ENCODE measurements at regions not wholly inside any gene's neighbourhood (a gene's known extent, or its start where the extent isn't known, plus 50 kb on each side); places are given as distances from the start of the nearest gene placed in this dataset.

DNA sequence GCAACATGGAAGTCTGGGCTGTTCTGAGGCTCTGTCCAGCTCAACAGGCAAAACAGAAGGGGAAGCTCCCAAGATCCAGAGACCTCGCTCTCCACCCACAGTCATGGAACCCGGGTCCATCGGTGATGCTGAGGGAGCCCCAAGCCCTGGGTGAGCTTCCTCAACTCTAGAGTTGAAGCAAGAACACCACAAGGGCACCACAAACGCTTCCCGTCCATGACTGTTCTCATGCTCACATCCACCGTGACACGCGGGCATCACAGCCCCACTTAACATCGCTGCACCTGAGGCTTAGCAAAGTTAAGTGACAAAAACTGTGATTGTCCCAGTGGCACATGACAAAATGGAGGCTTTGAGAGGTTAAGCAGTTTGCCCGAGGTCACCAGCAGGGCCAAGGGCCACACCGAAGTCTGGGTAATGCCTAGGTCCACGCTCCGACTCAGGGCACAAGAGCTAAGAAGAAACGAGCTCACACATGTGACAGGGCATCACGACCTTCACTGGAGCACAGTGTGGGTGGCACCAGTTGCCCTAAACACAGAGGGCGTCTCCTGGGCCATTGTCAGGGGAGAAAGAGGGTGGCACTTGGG lies 110.6 kb downstream of the OAT start:
- TF ChIP-seq, protein P1, sequence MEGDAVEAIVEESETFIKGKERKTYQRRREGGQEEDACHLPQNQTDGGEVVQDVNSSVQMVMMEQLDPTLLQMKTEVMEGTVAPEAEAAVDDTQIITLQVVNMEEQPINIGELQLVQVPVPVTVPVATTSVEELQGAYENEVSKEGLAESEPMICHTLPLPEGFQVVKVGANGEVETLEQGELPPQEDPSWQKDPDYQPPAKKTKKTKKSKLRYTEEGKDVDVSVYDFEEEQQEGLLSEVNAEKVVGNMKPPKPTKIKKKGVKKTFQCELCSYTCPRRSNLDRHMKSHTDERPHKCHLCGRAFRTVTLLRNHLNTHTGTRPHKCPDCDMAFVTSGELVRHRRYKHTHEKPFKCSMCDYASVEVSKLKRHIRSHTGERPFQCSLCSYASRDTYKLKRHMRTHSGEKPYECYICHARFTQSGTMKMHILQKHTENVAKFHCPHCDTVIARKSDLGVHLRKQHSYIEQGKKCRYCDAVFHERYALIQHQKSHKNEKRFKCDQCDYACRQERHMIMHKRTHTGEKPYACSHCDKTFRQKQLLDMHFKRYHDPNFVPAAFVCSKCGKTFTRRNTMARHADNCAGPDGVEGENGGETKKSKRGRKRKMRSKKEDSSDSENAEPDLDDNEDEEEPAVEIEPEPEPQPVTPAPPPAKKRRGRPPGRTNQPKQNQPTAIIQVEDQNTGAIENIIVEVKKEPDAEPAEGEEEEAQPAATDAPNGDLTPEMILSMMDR (IDR thresholded peaks at IDR 0.05; ENCODE audit: insufficient read depth, low read length, poor library complexity, severe bottlenecking) = no peak
- Histone ChIP-seq H3K36me3 (ENCODE audit: control insufficient read depth, insufficient read depth, low read length) (no peaks in the 10 kb centered on the region), H3K4me3 (ENCODE audit: low read depth, low read length) (no peak overlapping the region), H3K27me3 (ENCODE audit: control insufficient read depth, insufficient read depth, low read length) (no peaks in the 10 kb centered on the region)
- no peak for DNase-seq (ENCODE audit: low read depth)

DNA sequence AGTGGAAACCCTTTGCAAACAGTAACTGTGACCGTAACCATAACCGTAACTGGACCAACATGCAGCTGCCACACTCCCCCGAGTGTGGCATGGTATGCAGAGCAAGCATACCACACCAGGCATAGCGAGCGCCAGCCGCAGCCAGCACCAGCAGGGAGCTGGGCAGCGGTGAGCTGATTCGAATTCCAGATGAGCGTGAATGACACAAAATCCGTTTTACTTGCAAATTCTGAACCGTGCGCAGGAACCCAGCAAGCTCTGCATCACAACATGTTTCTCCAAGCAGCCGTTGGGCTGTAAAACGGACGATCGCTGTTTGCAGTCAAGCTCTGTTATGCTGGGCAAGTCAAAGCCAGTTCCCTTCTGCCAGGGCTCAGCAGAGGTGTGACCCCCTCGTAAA lies 111.1 kb downstream of the OAT start:
- DNase-seq (ENCODE audit: low read depth) = no peak
- H3K4me3 ChIP-seq (ENCODE audit: low read depth, low read length) = no peak overlapping the region
- H3K27me3 ChIP-seq (ENCODE audit: control insufficient read depth, insufficient read depth, low read length) = no peaks in the 10 kb centered on the region
- TF ChIP-seq, protein P1 (IDR thresholded peaks at IDR 0.05; ENCODE audit: insufficient read depth, low read length, poor library complexity, severe bottlenecking) = no peak
- H3K36me3 ChIP-seq (ENCODE audit: control insufficient read depth, insufficient read depth, low read length) = no peaks in the 10 kb centered on the region

- TF ChIP-seq, protein P1 (IDR thresholded peaks at IDR 0.05; ENCODE audit: insufficient read depth, low read length, poor library complexity, severe bottlenecking) = no peak
- no peaks in the 10 kb centered on the region for H3K36me3 ChIP-seq (ENCODE audit: control insufficient read depth, insufficient read depth, low read length)
- DNase-seq (ENCODE audit: low read depth) = peak; percentile 98
- H3K27me3 ChIP-seq (ENCODE audit: control insufficient read depth, insufficient read depth, low read length) = no peaks in the 10 kb centered on the region
- H3K4me3 ChIP-seq (ENCODE audit: low read depth, low read length) = no peak overlapping the region
These were observed 111.8 kb downstream of the OAT start for GRCh38 chr10:124306922-124307371.

GRCh38 chr10:124306520-124306919 lies 112.2 kb downstream of the OAT start:
- DNase-seq (ENCODE audit: low read depth) = no peak
- no peaks in the 10 kb centered on the region for H3K36me3 ChIP-seq (ENCODE audit: control insufficient read depth, insufficient read depth, low read length)
- TF ChIP-seq, protein P1 (IDR thresholded peaks at IDR 0.05; ENCODE audit: insufficient read depth, low read length, poor library complexity, severe bottlenecking) = no peak
- H3K4me3 ChIP-seq (ENCODE audit: low read depth, low read length) = no peak overlapping the region
- no peaks in the 10 kb centered on the region for H3K27me3 ChIP-seq (ENCODE audit: control insufficient read depth, insufficient read depth, low read length)

DNA sequence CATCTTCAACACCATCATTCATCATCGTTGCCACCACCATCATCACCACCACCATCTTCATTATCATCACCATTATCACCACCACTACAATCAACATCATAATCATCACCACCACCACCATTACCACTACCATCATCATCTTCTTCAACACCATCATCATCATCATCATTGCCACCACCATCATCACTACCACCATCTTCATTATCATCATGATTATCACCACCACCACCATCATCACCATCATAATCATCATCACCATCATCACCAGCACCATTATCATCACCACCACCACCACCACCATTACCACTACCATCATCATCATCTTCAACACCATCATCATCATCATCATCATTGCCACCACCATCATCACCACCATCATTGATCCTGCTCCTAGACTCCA lies 112.7 kb downstream of the OAT start:
- H3K27me3 ChIP-seq (ENCODE audit: control insufficient read depth, insufficient read depth, low read length) = no peaks in the 10 kb centered on the region
- no peaks in the 10 kb centered on the region for H3K36me3 ChIP-seq (ENCODE audit: control insufficient read depth, insufficient read depth, low read length)
- TF ChIP-seq, protein P1 (IDR thresholded peaks at IDR 0.05; ENCODE audit: insufficient read depth, low read length, poor library complexity, severe bottlenecking) = no peak
- no peak overlapping the region for H3K4me3 ChIP-seq (ENCODE audit: low read depth, low read length)
- DNase-seq (ENCODE audit: low read depth) = no peak

- Histone ChIP-seq H3K27me3 (ENCODE audit: control insufficient read depth, insufficient read depth, low read length) (no peaks in the 10 kb centered on the region), H3K36me3 (ENCODE audit: control insufficient read depth, insufficient read depth, low read length) (no peaks in the 10 kb centered on the region), H3K4me3 (ENCODE audit: low read depth, low read length) (no peak overlapping the region)
- no peak for DNase-seq (ENCODE audit: low read depth)
- TF ChIP-seq, protein P1 (IDR thresholded peaks at IDR 0.05; ENCODE audit: insufficient read depth, low read length, poor library complexity, severe bottlenecking) = no peak
These were observed 113.6 kb downstream of the OAT start for GRCh38 chr10:124305131-124305530.

Data from kidney epithelial cell (primary cell).